Adrenal gland (tissue), 9 donors: ENCODE measurements at regions not wholly inside any gene's neighbourhood (a gene's known extent, or its start where the extent isn't known, plus 50 kb on each side); places are given as distances from the start of the nearest gene placed in this dataset.
"Not testable (repeated sequence)": the region's sequence is repeated elsewhere in the genome, so short reads cannot be mapped to it uniquely, and the experiment has no call there.

Source experiments
- DNase-seq, 7 donors: peaks; one replicate each; pipeline ENCODE4 v3.0.0-alpha.2; 2019 to 2020
- H3K27ac ChIP-seq, 5 donors: fragments of 200-600 bp; sonication (generic) in 4 of 5; 1 replicate in 3 of 5; 2 replicates in 2 of 5; pipeline versions ENCODE4 v1.5.1 to v1.8.0; 2016 to 2020; ENCODE audit warnings: mild to moderate bottlenecking in 1 of 5
- H3K27me3 ChIP-seq: fragments of 200-600 bp; 2 replicates; pipeline ENCODE4 v1.8.0; 2021
- H3K36me3 ChIP-seq, 2 donors: fragments of 200-600 bp; replicated peaks in 1 of 2; 1 replicate in 1 of 2; 2 replicates in 1 of 2; pipeline versions ENCODE4 v1.5.1 to v1.8.0; 2018 to 2022
- H3K4me1 ChIP-seq, 2 donors: fragments of 200-600 bp; replicated peaks in 1 of 2; 1 replicate in 1 of 2; 2 replicates in 1 of 2; pipeline versions ENCODE4 v1.5.1 to v1.8.0; 2018 to 2021
- H3K4me3 ChIP-seq, 4 donors: fragments of 200-600 bp; sonication (generic) in 3 of 4; one replicate each; pipeline ENCODE4 v1.5.1; 2016 to 2018
- H3K9me3 ChIP-seq, 3 donors: fragments of 200-600 bp; sonication (generic) in 1 of 3; replicated peaks in 1 of 3; 1 replicate in 2 of 3; 2 replicates in 1 of 3; pipeline versions ENCODE4 v1.5.1 to v1.8.0; 2016 to 2021
- POLR2A ChIP-seq, 2 donors: fragments of 450-650 bp; IDR thresholded peaks; one replicate each; pipeline ENCODE4 v1.6.1; 2017; ENCODE audit warnings: antibody characterized with exemption in 2 of 2, mild to moderate bottlenecking in 2 of 2, moderate library complexity in 1 of 2
- WGBS, 4 donors: extraction: QIAGEN DNeasy Blood & Tissue Kit in 2 of 4; methylation state at CpG; one replicate each; pipeline versions ENCODE4 v1.1.5 to v1.1.7; 2013 to 2017; 5-methylcytosine and 5-hydroxymethylcytosine counted together
- intact Hi-C, 2 donors: fragments of 100-400 bp; cut with DNase I; formaldehyde crosslinking; loops; one replicate each; pipeline versions ENCODE4 v1.14.1 to v1.15.0; 2022 to 2023
- TF ChIP-seq, protein P1 (sequence below), 6 experiments: fragments of 450-650 bp in 4 of 6; fragments of 200-600 bp in 2 of 6; sonication (generic) in 1 of 6; IDR thresholded peaks; 1 replicate in 5 of 6; 2 replicates in 1 of 6; pipeline versions ENCODE4 v1.5.1 to v1.8.0; 2016 to 2021; ENCODE audit warnings: antibody characterized with exemption in 6 of 6, mild to moderate bottlenecking in 2 of 6, moderate library complexity in 1 of 6
- donor health status: healthy with polysubstance abuse.
- donor health status: Bipolar disorder and iron deficiency.
- donor health status: DM: yes; HTN: yes; CAD: no.
- donor health status: DM: no; HTN: no; CAD: no.
- donor health status: DM: no; HTN: no; CAD: no.

DNA sequence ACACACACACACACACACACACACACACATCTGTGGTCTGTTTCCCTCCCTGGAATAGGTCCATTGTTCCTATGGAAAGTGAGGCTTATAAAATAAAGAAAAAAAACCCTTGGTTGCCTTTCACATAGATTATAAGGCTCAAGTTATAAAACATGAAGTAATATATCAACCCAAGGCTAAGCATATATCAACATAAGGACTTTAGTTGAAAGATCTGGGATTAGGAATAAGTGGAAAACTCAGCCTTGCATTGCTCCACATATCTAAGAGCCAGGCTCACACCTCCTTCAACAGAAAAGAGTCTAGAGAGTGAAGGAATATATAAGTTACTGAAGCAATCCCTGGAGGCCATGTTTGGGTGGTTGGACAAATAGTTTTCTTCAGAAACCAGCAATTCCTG is 235.0 kb downstream of the SUCLG1 start:
- intact Hi-C loops, result no loop called here
- Histone ChIP-seq H3K27me3 (no peaks in the 10 kb centered on the region), H3K36me3 (no peaks in the 10 kb centered on the region), H3K27ac (no peak overlapping the region), H3K9me3 (no peaks in the 10 kb centered on the region), H3K4me3 (no peak overlapping the region), H3K4me1 (no peaks in the 10 kb centered on the region)
- DNase-seq, result no peak
- TF ChIP-seq POLR2A (IDR thresholded peaks at IDR 0.05), result no peak
- TF ChIP-seq, protein P1, sequence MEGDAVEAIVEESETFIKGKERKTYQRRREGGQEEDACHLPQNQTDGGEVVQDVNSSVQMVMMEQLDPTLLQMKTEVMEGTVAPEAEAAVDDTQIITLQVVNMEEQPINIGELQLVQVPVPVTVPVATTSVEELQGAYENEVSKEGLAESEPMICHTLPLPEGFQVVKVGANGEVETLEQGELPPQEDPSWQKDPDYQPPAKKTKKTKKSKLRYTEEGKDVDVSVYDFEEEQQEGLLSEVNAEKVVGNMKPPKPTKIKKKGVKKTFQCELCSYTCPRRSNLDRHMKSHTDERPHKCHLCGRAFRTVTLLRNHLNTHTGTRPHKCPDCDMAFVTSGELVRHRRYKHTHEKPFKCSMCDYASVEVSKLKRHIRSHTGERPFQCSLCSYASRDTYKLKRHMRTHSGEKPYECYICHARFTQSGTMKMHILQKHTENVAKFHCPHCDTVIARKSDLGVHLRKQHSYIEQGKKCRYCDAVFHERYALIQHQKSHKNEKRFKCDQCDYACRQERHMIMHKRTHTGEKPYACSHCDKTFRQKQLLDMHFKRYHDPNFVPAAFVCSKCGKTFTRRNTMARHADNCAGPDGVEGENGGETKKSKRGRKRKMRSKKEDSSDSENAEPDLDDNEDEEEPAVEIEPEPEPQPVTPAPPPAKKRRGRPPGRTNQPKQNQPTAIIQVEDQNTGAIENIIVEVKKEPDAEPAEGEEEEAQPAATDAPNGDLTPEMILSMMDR (IDR thresholded peaks at IDR 0.05), result no peak

DNA sequence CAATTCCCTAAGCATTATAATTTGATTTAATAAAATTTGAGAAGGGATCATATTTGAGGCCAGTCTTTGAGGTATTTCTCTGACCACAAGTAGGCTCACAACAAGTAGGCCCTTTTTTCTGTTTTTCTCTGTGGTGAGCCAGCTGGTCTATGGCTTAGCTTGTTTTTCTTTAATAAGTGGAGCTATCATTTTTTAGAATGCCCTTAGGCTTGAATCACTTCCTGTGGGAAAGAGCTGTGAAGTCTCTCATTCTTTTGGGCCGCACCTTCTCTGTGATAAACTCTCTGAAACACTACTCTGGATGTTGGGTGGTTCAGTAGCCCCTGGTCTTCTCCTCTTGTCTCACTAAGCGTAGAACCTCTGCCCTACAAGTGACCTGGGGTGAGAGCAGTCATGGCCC is 235.9 kb downstream of the SUCLG1 start:
- no peaks in the 10 kb centered on the region for H3K4me1 ChIP-seq
- intact Hi-C loops, result no loop called here
- H3K4me3 ChIP-seq, result no peak overlapping the region
- TF ChIP-seq, protein P1 (IDR thresholded peaks at IDR 0.05), result no peak
- no peak for TF ChIP-seq POLR2A (IDR thresholded peaks at IDR 0.05)
- H3K9me3 ChIP-seq, result no peaks in the 10 kb centered on the region
- 80 to 93% (median 80%) methylated on average over 2 of the region's 2 CpGs for WGBS, 4 donors
- H3K27me3 ChIP-seq, result no peaks in the 10 kb centered on the region
- no peak overlapping the region for H3K27ac ChIP-seq
- DNase-seq, result no peak
- no peaks in the 10 kb centered on the region for H3K36me3 ChIP-seq

DNA sequence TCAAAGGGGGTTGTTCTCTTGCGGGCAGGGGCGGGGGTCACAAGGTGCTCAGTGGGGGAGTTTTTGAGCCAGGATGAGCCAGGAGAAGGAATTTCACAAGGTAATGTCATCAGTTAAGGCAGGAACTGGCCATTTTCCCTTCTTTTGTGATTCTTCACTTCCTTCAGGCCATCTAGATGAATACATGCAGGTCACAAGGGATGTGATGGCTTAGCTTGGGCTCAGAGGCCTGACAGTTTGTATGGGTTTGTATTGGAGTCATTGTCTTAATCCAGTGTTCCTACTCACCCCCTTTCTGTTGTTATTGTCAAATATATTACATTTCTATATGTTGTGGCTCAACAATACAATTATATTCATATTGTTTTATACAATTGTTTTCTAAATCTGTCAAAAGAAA is 238.0 kb downstream of the SUCLG1 start:
- intact Hi-C loops, H3K4me3 ChIP-seq, H3K27ac ChIP-seq, H3K9me3 ChIP-seq, H3K27me3 ChIP-seq, H3K4me1 ChIP-seq, DNase-seq, H3K36me3 ChIP-seq: not testable (repeated sequence)
- 89 to 93% (median 90%) methylated on average over 2 of the region's 2 CpGs for WGBS, 4 donors

DNA sequence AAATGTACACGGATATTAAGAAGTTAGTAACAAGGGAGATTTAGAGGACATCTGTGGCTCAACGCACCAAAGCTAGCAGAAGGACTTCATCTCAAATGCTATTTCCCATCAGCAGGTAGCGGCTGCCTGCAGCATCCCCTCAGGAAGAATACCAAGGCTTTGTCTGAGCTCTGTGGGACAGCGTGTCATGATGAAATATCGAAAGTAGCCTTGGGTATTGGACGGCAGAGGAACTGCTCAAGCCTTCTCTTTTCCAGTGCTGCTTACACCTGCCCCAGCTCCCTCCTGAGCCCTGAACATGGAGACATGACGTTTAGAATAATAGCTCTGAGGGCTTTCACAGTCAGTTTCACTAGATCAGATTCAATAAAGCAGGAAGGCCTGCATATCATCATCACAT is 241.6 kb downstream of the SUCLG1 start:
- 54 to 66% (median 61%) methylated on average over 5 to 7 of the region's 7 CpGs for WGBS, 4 donors
- Histone ChIP-seq H3K4me1 (no peaks in the 10 kb centered on the region), H3K9me3 (no peaks in the 10 kb centered on the region), H3K27me3 (no peaks in the 10 kb centered on the region), H3K36me3 (no peaks in the 10 kb centered on the region), H3K4me3 (no peak overlapping the region), H3K27ac (no peak overlapping the region)
- TF ChIP-seq, protein P1 (IDR thresholded peaks at IDR 0.05), result no peak
- no peak for TF ChIP-seq POLR2A (IDR thresholded peaks at IDR 0.05)
- no peak for DNase-seq
- intact Hi-C loops, result no loop called here

DNA sequence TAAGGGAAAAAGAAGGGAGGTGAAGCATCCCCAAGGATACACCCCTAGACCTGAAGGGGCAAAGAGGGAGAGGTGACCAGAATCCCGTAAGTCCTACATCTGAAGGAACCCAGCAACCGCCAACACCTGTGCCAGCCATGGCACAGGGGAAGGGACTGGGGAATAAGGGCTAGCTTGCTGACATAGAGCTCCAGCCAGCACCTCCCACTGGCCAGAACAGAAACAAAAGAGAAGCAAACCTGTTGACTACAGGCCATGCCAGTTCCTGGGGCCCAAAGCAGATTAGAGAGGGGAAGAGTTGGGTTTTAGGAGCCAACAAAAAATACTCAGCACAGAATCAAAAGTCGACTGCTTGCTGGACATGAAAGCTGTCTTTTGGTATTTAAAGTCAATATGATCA is 244.6 kb downstream of the SUCLG1 start:
- no peaks in the 10 kb centered on the region for H3K36me3 ChIP-seq
- intact Hi-C loops, result no loop called here
- no peak for DNase-seq
- no peak overlapping the region for H3K27ac ChIP-seq
- no peaks in the 10 kb centered on the region for H3K9me3 ChIP-seq
- no peaks in the 10 kb centered on the region for H3K27me3 ChIP-seq
- no peak overlapping the region for H3K4me3 ChIP-seq
- WGBS, 4 donors, result 56 to 59% (median 58%) methylated on average over 3 of the region's 3 CpGs
- H3K4me1 ChIP-seq, result no peaks in the 10 kb centered on the region
- TF ChIP-seq POLR2A (IDR thresholded peaks at IDR 0.05), result no peak
- TF ChIP-seq, protein P1 (IDR thresholded peaks at IDR 0.05), result no peak
